CD4-positive, alpha-beta T cell treated with Interleukin-2 at 100 ng/mL for 4 hours (primary cell): ENCODE measurements at regions not wholly inside any gene's neighbourhood (a gene's known extent, or its start where the extent isn't known, plus 50 kb on each side); places are given as distances from the start of the nearest gene placed in this dataset.
"Not testable (repeated sequence)": the region's sequence is repeated elsewhere in the genome, so short reads cannot be mapped to it uniquely, and the experiment has no call there.

ENCODE experiments used
- DNase-seq: peaks from one replicate; pipeline ENCODE4 v3.0.0-alpha.2; 2020; ENCODE audit warnings: low spot score

DNA sequence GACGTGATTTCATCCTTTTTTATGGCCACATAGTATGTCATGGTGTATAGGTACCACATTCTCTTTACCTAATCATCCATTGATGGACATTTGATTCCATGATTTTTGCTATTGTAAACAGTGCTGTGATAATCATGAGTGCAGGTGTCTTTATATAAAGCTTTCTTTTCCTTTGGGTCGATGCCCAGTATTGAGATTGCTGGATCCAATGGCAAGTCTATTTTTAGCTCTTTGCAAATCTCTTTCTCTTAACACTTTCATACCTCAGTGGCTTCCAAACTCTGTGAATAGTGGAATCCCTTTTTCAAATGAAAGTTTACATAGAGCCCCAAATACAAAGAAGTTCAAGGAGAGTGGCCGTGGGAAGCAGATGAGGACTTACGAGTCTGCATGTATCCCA is 105.8 kb upstream of the SPTLC3 start:
- DNase-seq: no peak

DNA sequence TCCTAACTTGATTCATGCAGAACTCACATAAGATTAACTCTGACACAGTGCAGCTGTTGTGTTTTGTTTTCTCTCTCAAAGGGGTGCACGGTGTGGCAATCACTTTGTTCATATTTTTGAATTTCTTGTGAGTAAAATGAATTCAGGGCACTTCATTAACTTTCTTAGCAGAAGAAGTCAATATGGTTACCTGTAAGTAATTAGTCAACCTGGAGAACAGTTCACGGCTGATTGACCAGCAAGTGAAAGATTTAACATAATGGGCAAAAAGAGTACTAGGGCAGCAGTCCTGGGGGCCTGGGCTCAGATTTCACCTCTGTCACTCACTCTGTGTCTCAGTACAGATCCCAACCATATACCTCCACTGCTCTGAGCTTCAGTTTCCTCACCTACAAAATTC is 102.4 kb upstream of the SPTLC3 start:
- no peak for DNase-seq

- no peak for DNase-seq
These were observed 97.4 kb upstream of the SPTLC3 start for GRCh38 chr20:12911372-12911771.

DNA sequence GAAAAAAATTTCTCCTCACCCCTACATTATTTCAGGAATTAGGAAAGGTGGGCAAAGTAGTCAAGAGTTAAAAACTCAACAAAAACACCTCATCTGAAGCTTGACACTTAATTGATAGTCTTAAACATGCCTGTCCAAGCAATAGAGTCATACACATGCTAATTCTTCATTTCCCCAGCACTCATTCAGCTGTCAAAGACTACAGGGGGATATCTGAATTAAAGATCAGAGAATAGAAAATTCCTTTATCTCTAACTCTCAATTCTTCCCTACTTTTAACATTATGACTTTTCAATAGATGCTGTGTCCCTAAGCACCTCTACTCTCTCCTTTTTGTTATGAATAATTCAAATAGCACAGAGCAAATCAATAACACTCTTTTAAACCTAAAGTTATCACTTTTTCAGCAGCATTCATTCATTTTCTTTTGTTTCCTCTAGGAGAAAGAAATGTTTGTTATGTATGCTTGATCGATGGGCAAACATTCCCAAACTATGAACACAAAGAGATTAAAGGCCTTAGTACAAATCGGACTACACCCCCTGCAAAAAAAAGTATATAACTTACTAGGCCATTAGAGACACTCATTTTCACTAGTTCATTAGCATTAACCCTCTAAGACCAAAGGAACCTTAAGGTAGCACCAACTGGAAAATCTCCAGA is 94.9 kb upstream of the SPTLC3 start:
- DNase-seq: no peak

- DNase-seq: no peak
These were observed 94.0 kb upstream of the SPTLC3 start for GRCh38 chr20:12914804-12915203.

DNA sequence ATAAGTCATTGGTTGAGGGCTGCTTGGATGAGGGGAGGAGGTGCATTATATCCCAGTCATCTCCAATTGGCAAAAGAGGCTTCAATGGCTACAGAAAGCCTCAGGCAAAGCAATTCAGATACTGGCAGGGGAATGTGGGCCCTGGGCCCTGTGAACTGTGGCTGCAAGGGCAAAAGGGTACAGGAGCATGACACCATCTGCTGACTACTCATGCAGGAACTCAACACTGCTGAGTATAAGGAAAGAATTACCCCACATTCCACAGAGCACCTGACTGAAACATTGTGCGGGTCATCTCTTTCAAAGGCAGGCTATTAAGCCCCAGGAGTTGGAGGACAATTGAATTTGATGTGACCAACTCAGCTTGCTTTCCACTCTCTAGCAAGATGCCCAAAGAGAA is 92.1 kb upstream of the SPTLC3 start:
- no peak for DNase-seq

GRCh38 chr20:12924126-12924525 is 84.6 kb upstream of the SPTLC3 start:
- no peak for DNase-seq

GRCh38 chr20:12925210-12925755 is 83.5 kb upstream of the SPTLC3 start:
- peak; percentile 1 for DNase-seq

DNA sequence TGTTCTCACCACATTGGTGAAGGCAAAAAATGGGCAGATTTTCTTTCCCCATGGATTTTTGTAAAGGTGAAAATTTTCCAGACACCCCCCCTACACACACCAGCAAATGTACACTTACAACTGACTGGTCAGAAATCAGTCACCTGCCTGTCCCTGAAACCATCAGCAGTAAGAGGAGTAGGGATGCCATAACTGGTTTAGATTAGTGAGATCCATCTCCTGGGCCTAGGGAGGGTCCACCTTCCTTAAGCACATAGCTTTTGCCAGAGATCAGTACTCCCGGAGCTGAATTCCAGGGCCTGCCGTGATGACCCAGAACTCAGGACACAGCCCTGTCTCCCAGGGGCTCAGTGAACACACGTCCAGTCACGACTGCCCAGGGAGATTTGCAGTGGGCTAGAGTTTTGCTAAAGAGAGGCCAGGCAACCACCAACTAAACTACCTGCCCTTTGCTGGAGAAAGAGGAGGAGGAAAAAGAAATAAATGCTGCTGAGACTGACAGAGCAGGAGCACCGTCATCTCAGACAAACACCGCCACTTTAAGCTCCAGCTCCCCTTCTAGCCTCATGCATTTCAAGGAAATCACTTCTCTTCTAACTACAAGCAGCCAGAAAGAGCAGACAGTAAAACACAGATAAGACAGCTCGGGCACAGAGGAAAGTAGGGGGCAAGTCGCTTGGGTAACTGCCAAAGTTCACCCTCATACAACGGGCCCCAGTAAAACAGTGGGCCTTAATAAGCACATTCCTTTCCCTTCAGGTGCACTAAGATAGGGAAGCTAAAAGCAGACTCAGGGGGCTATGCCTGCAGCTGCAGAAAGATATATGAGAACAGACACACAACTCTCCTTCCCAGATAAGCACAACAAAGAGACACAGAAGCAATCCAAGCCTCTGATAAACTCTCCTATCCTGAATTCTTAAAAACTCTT is 82.6 kb upstream of the SPTLC3 start:
- no peak for DNase-seq

DNA sequence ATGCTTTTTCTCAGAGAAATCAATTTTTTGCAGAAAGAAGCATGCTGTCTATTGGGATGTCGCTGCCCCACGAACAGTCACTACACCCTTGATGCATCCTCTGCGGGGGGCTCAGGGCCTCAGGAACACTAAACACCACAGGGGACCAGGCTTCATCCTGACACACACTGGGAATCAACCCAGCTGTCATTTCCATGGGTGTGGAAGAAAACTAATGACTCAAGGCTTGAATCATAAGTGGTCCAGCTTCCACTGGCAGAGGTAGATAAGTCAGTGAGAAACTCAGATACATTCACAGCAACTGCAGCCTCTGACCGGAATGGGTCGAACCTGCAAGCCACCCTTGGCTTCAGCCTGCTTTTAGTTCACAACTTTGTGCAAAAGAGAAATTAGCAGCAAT is 81.3 kb upstream of the SPTLC3 start:
- no peak for DNase-seq

GRCh38 chr20:12928358-12928754 is 80.4 kb upstream of the SPTLC3 start:
- no peak for DNase-seq

DNA sequence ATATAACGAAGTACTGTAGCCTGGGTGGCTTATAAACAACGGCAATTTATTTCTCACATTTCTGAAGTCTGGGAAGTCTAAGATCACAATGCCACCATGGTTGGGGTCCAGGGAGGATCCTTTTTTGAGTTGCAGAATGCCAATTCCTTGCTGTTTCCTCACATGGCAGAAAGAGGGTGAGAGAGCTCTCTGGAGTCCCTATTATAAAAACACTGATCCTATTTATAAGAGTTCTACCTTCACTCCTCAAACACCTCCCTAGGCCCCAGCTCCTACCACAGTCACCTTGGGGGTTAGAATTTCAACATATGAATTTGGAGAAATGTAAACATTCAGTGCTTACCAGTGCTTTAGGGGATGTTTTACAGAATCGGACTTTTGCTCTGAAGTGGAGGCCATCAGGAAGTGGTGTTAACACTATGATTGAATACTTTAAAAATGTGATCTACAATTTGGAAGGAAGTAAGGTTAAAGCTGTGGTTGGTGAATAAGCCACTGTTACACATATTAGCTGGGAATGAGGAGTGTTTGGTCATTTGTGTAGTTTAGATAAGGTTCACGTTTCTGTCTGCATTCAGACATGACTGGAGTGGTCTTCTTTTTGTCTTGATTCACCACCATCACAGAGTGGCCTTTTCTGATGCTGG is 79.9 kb upstream of the SPTLC3 start:
- no peak for DNase-seq

GRCh38 chr20:12936020-12936419 is 72.8 kb upstream of the SPTLC3 start:
- DNase-seq: no peak

DNA sequence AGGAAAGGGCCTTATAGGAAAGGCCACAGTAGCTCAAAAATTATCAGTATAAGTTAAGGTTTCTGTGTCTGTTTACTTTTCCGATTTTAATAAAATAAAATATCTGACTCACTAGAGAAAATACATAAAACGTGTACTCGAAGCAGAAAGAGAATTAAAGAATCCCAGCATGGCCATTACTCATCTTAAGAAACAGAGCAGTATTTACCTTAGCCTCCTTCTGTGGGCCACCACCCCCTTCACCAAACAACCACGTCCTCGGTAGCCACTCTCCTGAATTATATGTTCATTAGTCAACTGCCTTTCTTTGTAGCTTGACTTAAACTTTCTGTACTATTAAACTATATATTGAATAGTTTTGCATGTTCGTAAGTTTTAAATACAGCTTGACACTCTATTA is 72.2 kb upstream of the SPTLC3 start:
- DNase-seq: no peak

DNA sequence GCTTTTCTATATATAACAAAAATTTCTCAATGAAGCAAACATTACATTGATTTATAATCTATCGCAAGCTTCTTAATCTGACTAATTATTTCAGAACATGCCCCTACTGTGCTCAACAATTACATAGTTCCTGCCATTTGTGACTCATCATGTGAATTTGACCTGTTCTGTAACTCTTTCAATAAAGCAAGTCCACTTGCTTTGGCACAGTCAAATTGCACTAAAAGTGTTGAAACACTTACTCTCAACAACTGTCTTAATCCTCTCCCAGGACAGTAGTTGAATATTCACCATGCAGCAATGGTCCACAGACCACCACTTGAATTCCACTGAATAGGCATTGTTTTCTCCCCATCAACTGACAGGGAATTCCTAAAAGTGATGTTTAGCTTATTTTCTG is 67.7 kb upstream of the SPTLC3 start:
- no peak for DNase-seq

- DNase-seq: no peak
These were observed 66.6 kb upstream of the SPTLC3 start for GRCh38 chr20:12942123-12942522.

DNA sequence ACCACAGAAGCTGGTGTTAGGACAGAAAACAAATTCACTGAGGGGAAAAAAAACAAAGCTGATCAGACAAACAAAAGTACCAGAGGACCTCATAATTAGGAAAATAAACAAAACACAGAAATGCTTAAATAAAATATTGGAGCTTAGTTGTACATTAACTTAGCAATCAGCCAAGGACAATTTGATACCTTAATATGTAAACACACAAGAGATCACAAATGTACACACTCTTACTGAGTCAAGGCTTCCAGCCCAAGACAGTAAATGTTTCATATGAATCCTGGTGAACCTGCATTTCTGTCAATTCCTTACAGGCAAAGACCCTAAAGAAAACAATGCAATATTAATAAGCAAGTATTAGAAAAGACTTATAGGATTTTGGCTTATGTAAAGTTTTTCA is 62.0 kb upstream of the SPTLC3 start:
- no peak for DNase-seq

- DNase-seq: no peak
These were observed 61.1 kb upstream of the SPTLC3 start for GRCh38 chr20:12947691-12948090.

DNA sequence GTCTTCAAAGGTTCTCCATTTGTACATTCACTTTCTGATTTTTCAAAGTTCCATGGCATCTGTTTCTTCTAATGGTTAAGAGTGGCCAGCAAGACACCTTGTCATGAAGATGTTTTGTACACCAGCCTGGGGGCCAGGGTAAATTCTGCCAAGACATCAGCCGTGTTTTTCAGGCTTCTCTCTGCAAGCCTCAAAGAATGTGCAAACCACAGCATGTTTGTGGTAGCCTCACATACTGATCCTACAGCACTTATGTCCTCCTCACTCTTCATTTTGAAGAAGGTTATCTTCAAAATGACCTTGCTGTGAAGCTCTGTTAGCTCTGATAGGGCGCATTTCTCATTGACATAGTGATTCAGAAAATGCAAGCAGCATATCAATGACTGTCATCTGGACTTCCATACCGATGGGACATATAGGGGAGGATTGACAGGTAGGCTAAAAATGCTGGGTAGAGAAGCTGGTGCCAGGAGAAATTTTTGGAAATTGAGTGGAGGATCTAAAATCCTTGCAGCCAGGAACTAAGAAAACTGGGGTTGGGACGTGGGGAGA is 59.3 kb upstream of the SPTLC3 start:
- no peak for DNase-seq

DNA sequence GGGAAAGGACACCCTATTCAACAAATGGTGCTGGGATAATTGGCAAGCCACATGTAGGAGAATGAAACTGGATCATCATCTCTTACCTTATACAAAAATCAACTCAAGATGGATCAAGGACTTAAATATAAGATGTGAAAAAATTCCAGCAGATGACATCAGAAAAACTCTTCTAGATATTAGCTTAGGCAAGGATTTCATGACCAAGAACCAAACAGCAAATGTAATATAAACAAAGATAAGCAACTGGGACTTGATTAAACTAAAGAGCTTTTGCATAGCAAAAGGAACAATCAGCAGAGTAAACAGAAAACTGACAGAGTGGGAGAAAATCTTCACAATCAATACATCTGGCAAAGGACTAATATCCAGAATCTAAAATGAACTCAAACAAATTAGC is 54.5 kb upstream of the SPTLC3 start:
- not testable (repeated sequence) for DNase-seq

- no peak for DNase-seq
These were observed 53.2 kb upstream of the SPTLC3 start for GRCh38 chr20:12955611-12956010.

DNA sequence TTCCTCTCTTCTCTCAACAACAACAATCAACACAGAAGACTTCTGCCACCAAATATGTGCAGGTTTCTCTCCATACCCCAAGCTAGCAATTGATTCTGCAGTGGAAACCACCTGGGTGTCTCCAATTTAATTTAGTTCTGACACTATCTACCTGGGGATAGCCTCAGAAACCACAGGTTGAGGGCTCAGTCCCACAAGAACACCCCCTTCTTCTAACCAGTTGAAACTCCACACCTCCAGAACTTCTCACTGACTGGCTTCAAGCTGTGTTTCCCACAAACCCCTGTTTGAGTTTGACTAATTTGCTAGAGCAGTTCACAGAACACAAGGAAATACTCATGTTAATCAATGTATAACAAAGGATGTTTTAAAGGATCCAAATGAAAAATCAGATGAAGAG is 52.5 kb upstream of the SPTLC3 start:
- DNase-seq: no peak

DNA sequence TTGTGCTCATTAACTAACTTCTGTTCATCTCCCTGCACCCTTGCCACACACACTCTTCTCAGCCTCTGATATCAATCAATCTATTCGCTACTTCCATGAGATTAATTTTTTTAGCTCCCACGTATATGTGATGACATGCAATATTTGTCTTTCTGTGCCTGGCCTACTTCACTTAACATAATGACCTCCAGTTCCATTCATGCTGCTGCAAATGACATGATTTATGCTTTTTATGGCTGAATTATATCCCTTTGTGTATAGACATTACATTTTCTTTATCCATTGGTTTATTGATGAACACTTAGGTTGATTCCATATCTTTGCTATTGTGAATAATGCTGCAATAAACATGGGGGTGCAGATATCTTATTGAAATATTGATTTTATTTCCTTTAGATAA is 50.8 kb upstream of the SPTLC3 start:
- no peak for DNase-seq
